Mesodermal cell (in vitro differentiated cells): ENCODE measurements at regions not wholly inside any gene's neighbourhood (a gene's known extent, or its start where the extent isn't known, plus 50 kb on each side); places are given as distances from the start of the nearest gene placed in this dataset.
A peak's percentile ranks its signal among the peaks of the same experiment; 100 is the strongest.

Experiments used
- H3K27ac ChIP-seq: 2 replicates; pipeline ENCODE4 v1.7.0; 2013; ENCODE audit warnings: mild to moderate bottlenecking, low read depth, low read length, moderate library complexity; ENCODE audit not compliant: severe bottlenecking
- H3K36me3 ChIP-seq: 2 replicates; pipeline ENCODE4 v1.7.1; 2013; ENCODE audit warnings: mild to moderate bottlenecking, low read length, moderate library complexity; ENCODE audit not compliant: control insufficient read depth, insufficient read depth
- H3K4me1 ChIP-seq: one replicate; pipeline ENCODE4 v1.7.1; 2013; ENCODE audit warnings: mild to moderate bottlenecking, low read length; ENCODE audit not compliant: insufficient read depth, control insufficient read depth, poor library complexity, severe bottlenecking
- H3K4me3 ChIP-seq: 2 replicates; pipeline ENCODE4 v1.7.0; 2013; ENCODE audit warnings: low read length, control low read depth, mild to moderate bottlenecking; ENCODE audit not compliant: insufficient read depth, poor library complexity, severe bottlenecking; ENCODE audit errors: extremely low read depth
- H3K9me3 ChIP-seq: 2 replicates; pipeline ENCODE4 v1.7.1; 2013; ENCODE audit warnings: mild to moderate bottlenecking, low read length, moderate library complexity; ENCODE audit not compliant: control insufficient read depth
- WGBS, 2 experiments: methylation state at CpG; one replicate each; pipeline ENCODE4 v1.1.5; 2013; ENCODE audit warnings: missing lambda C conversion rate in 2 of 2; ENCODE audit not compliant: insufficient coverage in 2 of 2; 5-methylcytosine and 5-hydroxymethylcytosine counted together

- Histone ChIP-seq H3K27ac (no peak overlapping the region), H3K36me3 (no peaks in the 10 kb centered on the region), H3K9me3 (no peaks in the 10 kb centered on the region), H3K4me1 (no peaks in the 10 kb centered on the region), H3K4me3 (no peak overlapping the region)
Measured at GRCh38 chr9:86690034-86690433, 257.3 kb downstream of the GAS1 start.

GRCh38 chr9:86687788-86688187, 259.5 kb downstream of the GAS1 start:
- no peak overlapping the region for H3K27ac ChIP-seq

GRCh38 chr9:86685556-86685955, 261.8 kb downstream of the GAS1 start:
- 71 to 75% methylated on average over 1 of the region's 3 CpGs for WGBS, 2 experiments
- no peak overlapping the region for H3K27ac ChIP-seq
- H3K9me3 ChIP-seq: no peaks in the 10 kb centered on the region
- no peaks in the 10 kb centered on the region for H3K4me1 ChIP-seq
- no peaks in the 10 kb centered on the region for H3K36me3 ChIP-seq
- H3K4me3 ChIP-seq: no peak overlapping the region

More at GRCh38 chr9:86687788-86688187, 259.5 kb downstream of the GAS1 start:
- WGBS, 2 experiments: 67 to 71% methylated on average over 2 to 3 of the region's 3 CpGs
- Histone ChIP-seq H3K4me3 (no peak overlapping the region), H3K36me3 (no peaks in the 10 kb centered on the region), H3K9me3 (no peaks in the 10 kb centered on the region), H3K4me1 (no peaks in the 10 kb centered on the region)

GRCh38 chr9:86684148-86684547, 263.2 kb downstream of the GAS1 start:
- 82% methylated on average over 1 of the region's 1 CpG; no CpG with 5 or more reads in 1 of the 2 experiments for WGBS, 2 experiments
- no peak overlapping the region for H3K27ac ChIP-seq
- H3K9me3 ChIP-seq: no peaks in the 10 kb centered on the region

GRCh38 chr9:86682240-86682639, 265.1 kb downstream of the GAS1 start:
- WGBS, 2 experiments: 93% methylated on average over 6 to 8 of the region's 8 CpGs
- Histone ChIP-seq H3K4me1 (no peaks in the 10 kb centered on the region), H3K9me3 (no peaks in the 10 kb centered on the region), H3K4me3 (no peak overlapping the region), H3K27ac (no peak overlapping the region), H3K36me3 (no peaks in the 10 kb centered on the region)

More at GRCh38 chr9:86684148-86684547, 263.2 kb downstream of the GAS1 start:
- Histone ChIP-seq H3K4me1 (no peaks in the 10 kb centered on the region), H3K36me3 (no peaks in the 10 kb centered on the region), H3K4me3 (no peak overlapping the region)

- no peak overlapping the region for H3K4me3 ChIP-seq
- H3K4me1 ChIP-seq: peaks cover 18% of the 10 kb centered on the region
- no peak overlapping the region for H3K27ac ChIP-seq
- no peaks in the 10 kb centered on the region for H3K9me3 ChIP-seq
- WGBS, 2 experiments: 100% methylated on average over 1 of the region's 2 CpGs; no CpG with 5 or more reads in 1 of the 2 experiments
- H3K36me3 ChIP-seq: no peaks in the 10 kb centered on the region
Measured at GRCh38 chr9:86679909-86680308, 267.4 kb downstream of the GAS1 start.

- 76% methylated on average over 2 of the region's 2 CpGs; no CpG with 5 or more reads in 1 of the 2 experiments for WGBS, 2 experiments
- Histone ChIP-seq H3K9me3 (no peaks in the 10 kb centered on the region), H3K36me3 (no peaks in the 10 kb centered on the region), H3K27ac (peak overlapping the region; percentile 3), H3K4me1 (peaks cover 32% of the 10 kb centered on the region), H3K4me3 (no peak overlapping the region)
Measured at GRCh38 chr9:86676396-86676795, 270.9 kb downstream of the GAS1 start.

- Histone ChIP-seq H3K9me3 (no peaks in the 10 kb centered on the region), H3K36me3 (no peaks in the 10 kb centered on the region), H3K4me1 (peaks cover 32% of the 10 kb centered on the region), H3K4me3 (no peak overlapping the region), H3K27ac (peak overlapping the region; percentile 3)
- 92 to 98% methylated on average over 4 to 5 of the region's 5 CpGs for WGBS, 2 experiments
Measured at GRCh38 chr9:86675805-86676204, 271.5 kb downstream of the GAS1 start.

- WGBS, 2 experiments: 86 to 100% methylated on average over 1 to 2 of the region's 2 CpGs
- no peaks in the 10 kb centered on the region for H3K36me3 ChIP-seq
Measured at GRCh38 chr9:86674487-86674886, 272.8 kb downstream of the GAS1 start.

GRCh38 chr9:86672966-86673365, 274.3 kb downstream of the GAS1 start:
- 100% methylated on average over 1 of the region's 2 CpGs; no CpG with 5 or more reads in 1 of the 2 experiments for WGBS, 2 experiments
- H3K4me1 ChIP-seq: peaks cover 32% of the 10 kb centered on the region
- no peak overlapping the region for H3K27ac ChIP-seq
- no peak overlapping the region for H3K4me3 ChIP-seq
- no peaks in the 10 kb centered on the region for H3K9me3 ChIP-seq
- no peaks in the 10 kb centered on the region for H3K36me3 ChIP-seq

More at GRCh38 chr9:86674487-86674886, 272.8 kb downstream of the GAS1 start:
- Histone ChIP-seq H3K27ac (no peak overlapping the region), H3K9me3 (no peaks in the 10 kb centered on the region), H3K4me3 (no peak overlapping the region), H3K4me1 (peaks cover 32% of the 10 kb centered on the region)

GRCh38 chr9:86672301-86672700, 275.0 kb downstream of the GAS1 start:
- Histone ChIP-seq H3K9me3 (no peaks in the 10 kb centered on the region), H3K36me3 (no peaks in the 10 kb centered on the region), H3K4me3 (no peak overlapping the region), H3K27ac (no peak overlapping the region), H3K4me1 (peaks cover 32% of the 10 kb centered on the region)
- 96 to 100% methylated on average over 4 to 5 of the region's 9 CpGs for WGBS, 2 experiments
